ENCODE measurements at regions not wholly inside any gene's neighbourhood (a gene's known extent, or its start where the extent isn't known, plus 50 kb on each side); places are given as distances from the start of the nearest gene placed in this dataset.
A peak's percentile ranks its signal among the peaks of the same experiment; 100 is the strongest.
"Not testable (repeated sequence)": the region's sequence is repeated elsewhere in the genome, so short reads cannot be mapped to it uniquely, and the experiment has no call there.

GRCh38 chr1:234893725-234894630, 234.7 kb downstream of the TOMM20 start:
- no peak for DNase-seq (ENCODE audit: extremely low spot score, insufficient read length, low read depth)
- no peak for FAIRE-seq

- DNase-seq (ENCODE audit: extremely low spot score, insufficient read length, low read depth) (no peak), FAIRE-seq (no peak)
These were observed 235.3 kb downstream of the TOMM20 start for GRCh38 chr1:234893359-234893724.

GRCh38 chr1:234892642-234893041, 236.0 kb downstream of the TOMM20 start:
- no peak for DNase-seq (ENCODE audit: extremely low spot score, insufficient read length, low read depth)
- no peak for FAIRE-seq

- no peak for FAIRE-seq
These were observed 237.2 kb downstream of the TOMM20 start for GRCh38 chr1:234891427-234891826.

GRCh38 chr1:234889643-234890042, 239.0 kb downstream of the TOMM20 start:
- FAIRE-seq: no peak
- no peak for DNase-seq (ENCODE audit: extremely low spot score, insufficient read length, low read depth)

More at GRCh38 chr1:234891427-234891826, 237.2 kb downstream of the TOMM20 start:
- no peak for DNase-seq (ENCODE audit: extremely low spot score, insufficient read length, low read depth)

- FAIRE-seq; DNase-seq (ENCODE audit: extremely low spot score, insufficient read length, low read depth): not testable (repeated sequence)
These were observed 240.4 kb downstream of the TOMM20 start for GRCh38 chr1:234888247-234888646.

- DNase-seq (ENCODE audit: extremely low spot score, insufficient read length, low read depth) (no peak), FAIRE-seq (no peak)
These were observed 241.4 kb downstream of the TOMM20 start for GRCh38 chr1:234887016-234887900.

- FAIRE-seq: no peak
- DNase-seq (ENCODE audit: extremely low spot score, insufficient read length, low read depth): no peak
These were observed 242.3 kb downstream of the TOMM20 start for GRCh38 chr1:234886081-234886984.

- DNase-seq (ENCODE audit: extremely low spot score, insufficient read length, low read depth) (no peak), FAIRE-seq (no peak)
These were observed 243.0 kb downstream of the TOMM20 start for GRCh38 chr1:234885601-234886000.

GRCh38 chr1:234884701-234885100, 243.9 kb downstream of the TOMM20 start:
- FAIRE-seq (no peak), DNase-seq (ENCODE audit: extremely low spot score, insufficient read length, low read depth) (no peak)

- FAIRE-seq: no peak
These were observed 244.6 kb downstream of the TOMM20 start for GRCh38 chr1:234884006-234884405.

GRCh38 chr1:234882898-234883297, 245.7 kb downstream of the TOMM20 start:
- DNase-seq (ENCODE audit: extremely low spot score, insufficient read length, low read depth) (no peak), FAIRE-seq (no peak)

More at GRCh38 chr1:234884006-234884405, 244.6 kb downstream of the TOMM20 start:
- no peak for DNase-seq (ENCODE audit: extremely low spot score, insufficient read length, low read depth)

GRCh38 chr1:234881893-234882771, 246.5 kb downstream of the TOMM20 start:
- DNase-seq (ENCODE audit: extremely low spot score, insufficient read length, low read depth) (peak; percentile 62), FAIRE-seq (peak; percentile 95)

GRCh38 chr1:234879147-234880080, 249.2 kb downstream of the TOMM20 start:
- FAIRE-seq: no peak

GRCh38 chr1:234878288-234878687, 250.3 kb downstream of the TOMM20 start:
- FAIRE-seq: no peak
- no peak for DNase-seq (ENCODE audit: extremely low spot score, insufficient read length, low read depth)

More at GRCh38 chr1:234879147-234880080, 249.2 kb downstream of the TOMM20 start:
- DNase-seq (ENCODE audit: extremely low spot score, insufficient read length, low read depth): no peak

GRCh38 chr1:234877761-234878160, 250.9 kb downstream of the TOMM20 start:
- FAIRE-seq (no peak), DNase-seq (ENCODE audit: extremely low spot score, insufficient read length, low read depth) (no peak)

GRCh38 chr1:234875953-234876855, 252.4 kb downstream of the TOMM20 start:
- no peak for FAIRE-seq

More at GRCh38 chr1:234875953-234876855, 252.4 kb downstream of the TOMM20 start:
- DNase-seq (ENCODE audit: extremely low spot score, insufficient read length, low read depth): no peak

All from GM18507 (cell line).